ENCODE measurements at regions not wholly inside any gene's neighbourhood (a gene's known extent, or its start where the extent isn't known, plus 50 kb on each side); places are given as distances from the start of the nearest gene placed in this dataset.

DNA sequence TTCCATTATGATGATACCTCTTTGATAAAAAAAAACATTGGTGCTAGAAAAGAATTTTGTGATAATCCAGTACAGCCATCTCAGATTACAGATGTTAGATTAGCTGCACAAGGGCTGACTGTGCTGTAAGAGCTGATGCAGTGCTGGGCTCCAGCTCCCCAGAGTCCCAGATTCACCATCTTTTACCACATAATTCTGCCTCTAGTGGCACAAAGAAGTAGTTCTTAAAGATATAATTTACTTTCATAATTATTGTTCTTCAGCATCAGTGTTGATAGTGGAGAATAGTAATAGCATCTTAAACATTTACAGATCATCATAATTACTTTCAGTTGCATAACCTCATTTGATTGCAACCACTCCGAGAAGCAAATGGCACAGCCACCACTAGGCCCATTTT, 262.1 kb downstream of the BRINP2 start:
- Histone ChIP-seq H3K36me3 (no peaks in the 10 kb centered on the region), H3K4me1 (no peaks in the 10 kb centered on the region), H3K9me3 (no peaks in the 10 kb centered on the region), H3K4me3 (no peak overlapping the region), H3K27me3 (no peaks in the 10 kb centered on the region), H3K27ac (no peak overlapping the region)
- TF ChIP-seq, protein P1, sequence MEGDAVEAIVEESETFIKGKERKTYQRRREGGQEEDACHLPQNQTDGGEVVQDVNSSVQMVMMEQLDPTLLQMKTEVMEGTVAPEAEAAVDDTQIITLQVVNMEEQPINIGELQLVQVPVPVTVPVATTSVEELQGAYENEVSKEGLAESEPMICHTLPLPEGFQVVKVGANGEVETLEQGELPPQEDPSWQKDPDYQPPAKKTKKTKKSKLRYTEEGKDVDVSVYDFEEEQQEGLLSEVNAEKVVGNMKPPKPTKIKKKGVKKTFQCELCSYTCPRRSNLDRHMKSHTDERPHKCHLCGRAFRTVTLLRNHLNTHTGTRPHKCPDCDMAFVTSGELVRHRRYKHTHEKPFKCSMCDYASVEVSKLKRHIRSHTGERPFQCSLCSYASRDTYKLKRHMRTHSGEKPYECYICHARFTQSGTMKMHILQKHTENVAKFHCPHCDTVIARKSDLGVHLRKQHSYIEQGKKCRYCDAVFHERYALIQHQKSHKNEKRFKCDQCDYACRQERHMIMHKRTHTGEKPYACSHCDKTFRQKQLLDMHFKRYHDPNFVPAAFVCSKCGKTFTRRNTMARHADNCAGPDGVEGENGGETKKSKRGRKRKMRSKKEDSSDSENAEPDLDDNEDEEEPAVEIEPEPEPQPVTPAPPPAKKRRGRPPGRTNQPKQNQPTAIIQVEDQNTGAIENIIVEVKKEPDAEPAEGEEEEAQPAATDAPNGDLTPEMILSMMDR (IDR thresholded peaks at IDR 0.05), result no peak
- TF ChIP-seq EP300 (IDR thresholded peaks at IDR 0.05), result no peak
- TF ChIP-seq POLR2A (IDR thresholded peaks at IDR 0.05), result no peak
- 97 to 100% methylated on average over 1 of the region's 1 CpG for WGBS, 2 donors
- no peak for DNase-seq (ENCODE audit: low spot score in 2 of 2)

DNA sequence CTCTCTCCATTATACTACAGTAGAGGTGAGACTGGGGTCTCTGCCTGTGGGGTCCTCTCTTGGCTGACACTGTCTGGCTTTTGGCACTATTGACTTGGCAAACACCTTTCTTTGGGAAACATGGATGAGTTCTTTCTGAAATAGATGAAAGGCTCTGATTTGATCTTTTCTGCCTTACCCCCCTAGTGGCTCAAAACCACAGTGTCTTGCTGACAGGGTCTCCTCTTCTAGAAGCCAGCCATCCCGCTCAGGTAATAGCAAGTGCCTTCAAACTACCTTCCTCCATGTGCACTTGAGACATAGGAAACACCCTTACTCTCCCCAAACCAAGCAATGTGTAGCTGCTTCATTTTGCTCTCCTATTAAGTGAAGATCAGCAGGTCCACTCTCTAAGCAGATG, 260.4 kb downstream of the BRINP2 start:
- Histone ChIP-seq H3K27ac (no peak overlapping the region), H3K36me3 (no peaks in the 10 kb centered on the region), H3K4me3 (no peak overlapping the region), H3K27me3 (no peaks in the 10 kb centered on the region), H3K4me1 (no peaks in the 10 kb centered on the region), H3K9me3 (no peaks in the 10 kb centered on the region)
- TF ChIP-seq, protein P1 (IDR thresholded peaks at IDR 0.05), result no peak
- TF ChIP-seq POLR2A (IDR thresholded peaks at IDR 0.05) (no peak), EP300 (IDR thresholded peaks at IDR 0.05) (no peak)
- DNase-seq (ENCODE audit: low spot score in 2 of 2), result no peak
- WGBS, 2 donors, result 40 to 61% methylated on average over 1 of the region's 1 CpG

DNA sequence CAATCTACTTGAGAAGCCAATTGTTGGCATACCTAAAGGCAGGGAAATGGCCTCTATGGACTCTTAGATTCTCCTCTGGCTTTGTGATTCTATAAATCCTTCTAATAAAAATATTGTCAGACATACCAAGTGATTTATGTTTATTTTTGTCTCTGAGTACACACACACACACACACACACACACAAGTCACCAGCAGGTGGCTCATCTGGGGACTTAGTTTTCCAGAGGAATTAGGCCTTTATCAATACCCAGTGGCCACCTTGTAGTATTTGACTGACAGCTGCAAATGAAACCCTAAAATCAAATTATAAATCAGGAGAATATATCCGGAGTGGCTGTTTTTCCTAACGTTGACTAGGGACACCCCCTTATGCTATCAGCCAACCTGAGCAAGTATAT, 258.5 kb downstream of the BRINP2 start:
- H3K4me3 ChIP-seq, result no peak overlapping the region
- TF ChIP-seq POLR2A (IDR thresholded peaks at IDR 0.05) (no peak), EP300 (IDR thresholded peaks at IDR 0.05) (no peak)
- TF ChIP-seq, protein P1 (IDR thresholded peaks at IDR 0.05), result no peak
- H3K27ac ChIP-seq, result no peak overlapping the region
- H3K4me1 ChIP-seq, result no peaks in the 10 kb centered on the region
- no peak for DNase-seq (ENCODE audit: low spot score in 2 of 2)
- WGBS, 2 donors, result 88% methylated on average over 2 of the region's 2 CpGs
- H3K27me3 ChIP-seq, result no peaks in the 10 kb centered on the region
- no peaks in the 10 kb centered on the region for H3K36me3 ChIP-seq
- no peaks in the 10 kb centered on the region for H3K9me3 ChIP-seq

DNA sequence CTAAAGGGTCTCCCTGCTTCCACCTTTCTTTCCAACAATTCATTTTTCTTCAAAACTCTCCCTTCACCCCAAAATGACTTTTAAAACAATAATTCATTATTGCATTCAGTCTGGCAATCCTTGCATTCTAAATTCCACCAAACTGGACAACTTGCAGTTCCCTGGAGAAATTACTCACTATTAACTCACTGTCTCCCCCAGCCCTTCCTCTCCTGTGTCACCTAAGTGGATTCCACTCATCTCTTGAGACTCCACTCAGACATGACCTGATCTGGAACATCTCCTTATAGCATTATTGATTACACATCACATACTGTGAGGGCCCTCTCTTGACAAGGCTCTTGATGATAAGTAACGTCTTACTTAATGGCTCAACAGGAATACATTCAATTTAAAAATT, 257.1 kb downstream of the BRINP2 start:
- Histone ChIP-seq H3K4me1 (no peaks in the 10 kb centered on the region), H3K9me3 (no peaks in the 10 kb centered on the region), H3K36me3 (no peaks in the 10 kb centered on the region), H3K27ac (no peak overlapping the region), H3K27me3 (no peaks in the 10 kb centered on the region), H3K4me3 (no peak overlapping the region)
- TF ChIP-seq EP300 (IDR thresholded peaks at IDR 0.05), result no peak
- no peak for TF ChIP-seq POLR2A (IDR thresholded peaks at IDR 0.05)
- no peak for DNase-seq (ENCODE audit: low spot score in 2 of 2)
- WGBS, 2 donors, result 85 to 92% methylated on average over 1 of the region's 1 CpG

DNA sequence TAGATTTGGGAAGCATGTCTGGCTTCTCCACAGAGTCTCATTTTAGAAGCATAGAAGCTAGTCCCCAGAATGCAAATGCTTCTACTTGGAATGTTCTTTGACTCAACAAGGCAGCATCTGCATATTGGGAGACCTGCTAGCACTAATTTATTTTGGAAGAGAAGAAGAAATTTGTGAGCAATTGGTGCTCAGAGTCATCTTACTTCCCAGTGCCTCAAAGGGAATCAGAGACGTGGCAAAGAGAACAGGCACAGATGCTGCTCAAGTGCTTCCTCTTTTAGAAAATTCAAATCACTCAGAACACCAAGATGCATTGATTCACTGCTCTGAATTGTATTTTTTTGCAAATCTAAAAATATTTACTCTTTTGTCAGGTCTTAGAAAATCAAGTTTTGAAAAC, 255.7 kb downstream of the BRINP2 start:
- Histone ChIP-seq H3K27ac (no peak overlapping the region), H3K27me3 (no peaks in the 10 kb centered on the region), H3K9me3 (no peaks in the 10 kb centered on the region), H3K4me1 (no peaks in the 10 kb centered on the region), H3K36me3 (no peaks in the 10 kb centered on the region), H3K4me3 (no peak overlapping the region)
- DNase-seq (ENCODE audit: low spot score in 2 of 2), result no peak
- TF ChIP-seq, protein P1 (IDR thresholded peaks at IDR 0.05), result no peak
- 41 to 57% methylated on average over 1 of the region's 1 CpG for WGBS, 2 donors

DNA sequence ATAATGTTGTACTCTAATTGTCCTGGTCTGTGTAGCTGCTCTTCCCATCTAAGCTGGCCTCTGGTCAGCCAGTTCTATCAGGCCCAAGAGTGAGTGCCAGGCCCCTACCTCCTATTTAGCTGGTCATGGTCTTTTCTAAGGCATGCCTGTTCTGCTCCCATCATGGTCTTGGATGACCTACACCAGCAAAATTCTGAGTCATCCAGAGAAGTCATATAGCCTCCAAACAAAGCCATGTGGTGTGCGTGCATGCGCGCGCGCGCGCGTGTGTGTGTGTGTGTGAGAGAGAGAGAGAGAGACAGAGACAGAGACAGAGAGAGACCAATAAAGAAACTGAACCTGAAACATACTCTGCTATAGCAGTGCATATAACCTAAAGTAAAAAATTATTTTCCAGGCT, 254.4 kb downstream of the BRINP2 start:
- Histone ChIP-seq H3K4me1 (no peaks in the 10 kb centered on the region), H3K27me3 (no peaks in the 10 kb centered on the region), H3K36me3 (no peaks in the 10 kb centered on the region), H3K9me3 (no peaks in the 10 kb centered on the region), H3K27ac (no peak overlapping the region), H3K4me3 (no peak overlapping the region)
- 69 to 97% methylated on average over 8 of the region's 8 CpGs for WGBS, 2 donors
- no peak for DNase-seq (ENCODE audit: low spot score in 2 of 2)
- TF ChIP-seq, protein P1 (IDR thresholded peaks at IDR 0.05), result no peak
- TF ChIP-seq POLR2A (IDR thresholded peaks at IDR 0.05), result no peak
- TF ChIP-seq EP300 (IDR thresholded peaks at IDR 0.05), result no peak

All from tibial nerve (tissue), 4 donors.